Activated T-helper 1 cell treated with anti-CD3 and anti-CD28 coated beads, Interleukin-2, amount 50 U/mL, for 16 hours (primary cell): ENCODE measurements at regions not wholly inside any gene's neighbourhood (a gene's known extent, or its start where the extent isn't known, plus 50 kb on each side); places are given as distances from the start of the nearest gene placed in this dataset.
"Not testable (repeated sequence)": the region's sequence is repeated elsewhere in the genome, so short reads cannot be mapped to it uniquely, and the experiment has no call there.

Experiments
- DNase-seq, 2 donors: peaks; one replicate each; pipeline ENCODE4 v3.0.0-alpha.2; 2020; ENCODE audit warnings: low read depth in 1 of 2, low spot score in 1 of 2

- no peak for DNase-seq
Measured at GRCh38 chr16:13613165-13613564, 306.8 kb upstream of the ERCC4 start.

GRCh38 chr16:13621639-13622038 is 298.3 kb upstream of the ERCC4 start:
- no peak for DNase-seq

GRCh38 chr16:13628156-13628555 is 291.8 kb upstream of the ERCC4 start:
- no peak for DNase-seq

GRCh38 chr16:13629704-13630103 is 290.2 kb upstream of the ERCC4 start:
- no peak for DNase-seq

GRCh38 chr16:13630374-13630773 is 289.6 kb upstream of the ERCC4 start:
- DNase-seq: no peak

- DNase-seq: no peak
Measured at GRCh38 chr16:13631213-13631767, 288.7 kb upstream of the ERCC4 start.

- no peak for DNase-seq
Measured at GRCh38 chr16:13631916-13632315, 288.0 kb upstream of the ERCC4 start.

GRCh38 chr16:13632504-13632903 is 287.4 kb upstream of the ERCC4 start:
- DNase-seq: not testable (repeated sequence)

- no peak for DNase-seq
Measured at GRCh38 chr16:13633391-13633861, 286.5 kb upstream of the ERCC4 start.

- DNase-seq: no peak
Measured at GRCh38 chr16:13634253-13634652, 285.7 kb upstream of the ERCC4 start.

GRCh38 chr16:13634959-13635358 is 285.0 kb upstream of the ERCC4 start:
- no peak for DNase-seq

- no peak for DNase-seq
Measured at GRCh38 chr16:13638218-13638617, 281.7 kb upstream of the ERCC4 start.

- no peak for DNase-seq
Measured at GRCh38 chr16:13643412-13643811, 276.5 kb upstream of the ERCC4 start.

- no peak for DNase-seq
Measured at GRCh38 chr16:13645601-13646245, 274.2 kb upstream of the ERCC4 start.

- no peak for DNase-seq
Measured at GRCh38 chr16:13660807-13661206, 259.1 kb upstream of the ERCC4 start.

- DNase-seq: no peak
Measured at GRCh38 chr16:13665876-13666275, 254.1 kb upstream of the ERCC4 start.

- DNase-seq: no peak
Measured at GRCh38 chr16:13672196-13672595, 247.8 kb upstream of the ERCC4 start.

- no peak for DNase-seq
Measured at GRCh38 chr16:13680021-13680889, 239.7 kb upstream of the ERCC4 start.

GRCh38 chr16:13684819-13685563 is 235.0 kb upstream of the ERCC4 start:
- no peak for DNase-seq

- no peak for DNase-seq
Measured at GRCh38 chr16:13696017-13696416, 223.9 kb upstream of the ERCC4 start.

GRCh38 chr16:13697013-13697412 is 222.9 kb upstream of the ERCC4 start:
- no peak for DNase-seq
